Lung (tissue), 11 donors: ENCODE measurements at regions not wholly inside any gene's neighbourhood (a gene's known extent, or its start where the extent isn't known, plus 50 kb on each side); places are given as distances from the start of the nearest gene placed in this dataset.

ENCODE experiments used
- ATAC-seq: fragments of 200-7000 bp; cut with Tn5 transposase; one replicate; pipeline ENCODE4 v1.9.1; 2020; ENCODE audit warnings: moderate number of reproducible peaks; ENCODE audit not compliant: insufficient read depth, low FRiP score
- DNase-seq, 3 donors: peaks; one replicate each; pipeline ENCODE4 v3.0.0-alpha.2; 2013 to 2017
- H3K27ac ChIP-seq, 2 donors: one replicate each; pipeline ENCODE4 v1.5.1; 2013; ENCODE audit warnings: mild to moderate bottlenecking in 2 of 2, moderate library complexity in 2 of 2, control low read depth in 1 of 2, inconsistent platforms in 1 of 2, low read depth in 1 of 2, low read length in 1 of 2
- H3K27me3 ChIP-seq, 3 donors: one replicate each; pipeline ENCODE4 v1.5.1; 2013; ENCODE audit warnings: low read length in 2 of 3; ENCODE audit not compliant: control insufficient read depth in 3 of 3, insufficient read depth in 3 of 3
- H3K36me3 ChIP-seq, 4 donors: one replicate each; pipeline ENCODE4 v1.5.1; 2013; ENCODE audit warnings: low read length in 4 of 4, mild to moderate bottlenecking in 1 of 4, moderate library complexity in 1 of 4; ENCODE audit not compliant: control insufficient read depth in 4 of 4, insufficient read depth in 4 of 4
- H3K4me1 ChIP-seq, 5 donors: one replicate each; pipeline ENCODE4 v1.5.1; 2013; ENCODE audit warnings: low read length in 5 of 5, mild to moderate bottlenecking in 2 of 5, moderate library complexity in 1 of 5; ENCODE audit not compliant: control insufficient read depth in 5 of 5, insufficient read depth in 5 of 5
- H3K4me3 ChIP-seq: one replicate; pipeline ENCODE4 v1.5.1; 2013; ENCODE audit warnings: mild to moderate bottlenecking, control low read depth, moderate library complexity
- H3K9ac ChIP-seq, 2 donors: one replicate each; pipeline ENCODE4 v1.5.1; 2013; ENCODE audit warnings: low read length in 2 of 2, control low read depth in 1 of 2; ENCODE audit not compliant: insufficient read depth in 1 of 2
- H3K9me3 ChIP-seq, 4 donors: one replicate each; pipeline ENCODE4 v1.5.1; 2013; ENCODE audit warnings: low read length in 3 of 4, mild to moderate bottlenecking in 1 of 4, moderate library complexity in 1 of 4; ENCODE audit not compliant: control insufficient read depth in 4 of 4, insufficient read depth in 3 of 4
- CTCF ChIP-seq: IDR thresholded peaks from 2 replicates; pipeline ENCODE4 v1.5.1; 2012; ENCODE audit warnings: mild to moderate bottlenecking; ENCODE audit errors: control extremely low read depth, extremely low read depth
- WGBS, 2 donors: extraction: QIAGEN DNeasy Blood & Tissue Kit; methylation state at CpG; one replicate each; pipeline ENCODE4 v1.1.7; 2013; 5-methylcytosine and 5-hydroxymethylcytosine counted together
- donor health status: control.
- donor health status: control.
- donor health status: Bipolar disorder and iron deficiency.
- donor health status: healthy.
- donor health status: DM: yes; HTN: yes; CAD: no.

DNA sequence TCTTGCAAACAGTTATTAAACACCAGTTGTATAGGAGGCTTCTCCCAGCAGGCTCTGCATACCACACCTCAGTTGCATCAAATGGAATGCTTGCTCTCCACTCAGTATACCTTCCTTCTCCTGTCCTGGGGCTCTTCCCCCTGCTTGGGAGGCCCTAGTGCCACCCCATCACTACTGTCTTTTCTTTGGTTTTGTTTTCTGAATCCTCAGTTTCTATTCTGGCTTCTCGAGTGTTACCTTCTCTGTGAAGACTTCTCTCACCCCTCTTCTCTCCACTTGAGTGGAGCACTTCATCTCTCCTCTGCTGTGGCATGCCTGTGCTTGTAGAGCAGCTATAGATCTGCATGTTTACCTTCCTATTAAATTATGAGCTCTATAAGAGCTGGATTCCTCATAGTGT is 75.7 kb upstream of the TPRG1 start:
- 63 to 77% methylated on average over 1 of the region's 1 CpG for WGBS, 2 donors
- TF ChIP-seq CTCF: no peak
- no peak for DNase-seq

GRCh38 chr3:189099031-189099471 is 72.7 kb upstream of the TPRG1 start:
- TF ChIP-seq CTCF: no peak
- Histone ChIP-seq H3K9ac (no peak overlapping the region), H3K9me3 (no peaks in the 10 kb centered on the region), H3K4me1 (peaks cover 0 to 18% (median 12%) of the 10 kb centered on the region in 5 donors), H3K4me3 (no peak overlapping the region), H3K27ac (peak overlapping the region in 1 of 2 donors; percentile 73), H3K36me3 (no peaks in the 10 kb centered on the region), H3K27me3 (no peaks in the 10 kb centered on the region)
- ATAC-seq (peak; percentile 54), DNase-seq (peak; percentile 24 to 80 (median 73))
- 80 to 87% methylated on average over 12 of the region's 12 CpGs for WGBS, 2 donors

More for the DNA sequence above, 75.7 kb upstream of the TPRG1 start:
- peaks cover 0 to 18% (median 12%) of the 10 kb centered on the region in 5 donors for H3K4me1 ChIP-seq
- H3K9ac ChIP-seq: no peak overlapping the region
- no peak for ATAC-seq
- H3K4me3 ChIP-seq: no peak overlapping the region
- H3K9me3 ChIP-seq: no peaks in the 10 kb centered on the region
- H3K27me3 ChIP-seq: no peaks in the 10 kb centered on the region
- no peaks in the 10 kb centered on the region for H3K36me3 ChIP-seq
- no peak overlapping the region for H3K27ac ChIP-seq

GRCh38 chr3:189099505-189100290 is 72.1 kb upstream of the TPRG1 start:
- Histone ChIP-seq H3K27ac (peak overlapping the region; percentile 18 to 73), H3K9me3 (no peaks in the 10 kb centered on the region), H3K9ac (no peak overlapping the region), H3K27me3 (no peaks in the 10 kb centered on the region), H3K4me1 (peaks cover 0 to 18% (median 12%) of the 10 kb centered on the region in 5 donors), H3K4me3 (no peak overlapping the region), H3K36me3 (no peaks in the 10 kb centered on the region)
- WGBS, 2 donors: 74 to 87% methylated on average over 12 of the region's 12 CpGs
- DNase-seq: peak; percentile 16 to 81 (median 66)
- no peak for ATAC-seq
- no peak for TF ChIP-seq CTCF
